Pancreas (tissue), 10 donors: ENCODE measurements at regions not wholly inside any gene's neighbourhood (a gene's known extent, or its start where the extent isn't known, plus 50 kb on each side); places are given as distances from the start of the nearest gene placed in this dataset.

Experiments
- ATAC-seq, 4 donors: fragments of 200-7000 bp; cut with Tn5 transposase; one replicate each; pipeline versions ENCODE4 v1.8.0 to v1.9.1; 2020; ENCODE audit warnings: mild to moderate bottlenecking in 4 of 4, moderate library complexity in 4 of 4
- DNase-seq, 6 donors: peaks; one replicate each; pipeline ENCODE4 v3.0.0-alpha.2; 2020
- FAIRE-seq: peaks from 2 replicates; lab custom pipeline; 2012; peaks lifted over from hg19 to GRCh38; lab: Jason Lieb, UNC
- H3K27ac ChIP-seq, 4 donors: fragments of 200-600 bp; sonication (generic); 1 replicate in 3 of 4; 2 replicates in 1 of 4; pipeline versions ENCODE4 v1.5.0 to v1.8.0; 2020
- H3K27me3 ChIP-seq, 4 donors: fragments of 200-600 bp; one replicate each; pipeline ENCODE4 v1.8.0; 2021
- H3K36me3 ChIP-seq, 3 donors: fragments of 200-600 bp; sonication (generic) in 1 of 3; one replicate each; pipeline versions ENCODE4 v1.5.0 to v1.8.0; 2020 to 2021
- H3K4me1 ChIP-seq, 3 donors: fragments of 200-600 bp; one replicate each; pipeline ENCODE4 v1.8.0; 2021
- H3K4me3 ChIP-seq, 4 donors: fragments of 200-600 bp; sonication (generic) in 2 of 4; one replicate each; pipeline versions ENCODE4 v1.5.0 to v1.8.0; 2020 to 2021
- H3K9me3 ChIP-seq, 4 donors: fragments of 200-600 bp; one replicate each; pipeline ENCODE4 v1.8.0; 2021
- WGBS, 2 donors: extraction: QIAGEN DNeasy Blood & Tissue Kit; methylation state at CpG; one replicate each; pipeline ENCODE4 v1.1.7; 2013; 5-methylcytosine and 5-hydroxymethylcytosine counted together
- intact Hi-C, 3 donors: fragments of 100-400 bp; cut with DNase I; formaldehyde crosslinking; loops; one replicate each; pipeline versions ENCODE4 v1.11.1 to v1.14.2; 2022
- TF ChIP-seq, protein P1 (sequence below), 4 donors: fragments of 200-600 bp; sonication (generic) in 3 of 4; IDR thresholded peaks; one replicate each; pipeline versions ENCODE4 v1.5.0 to v1.8.0; 2021; ENCODE audit warnings: antibody characterized with exemption in 4 of 4
- donor health status: healthy with polysubstance abuse.
- donor health status: DM: no; HTN: no; CAD: no; lungs with moderate emphysema.
- donor health status: DM: no; HTN: no; CAD: no.
- donor health status: control.
- donor health status: control.
- donor health status: Bipolar disorder and iron deficiency.
- donor health status: DM: yes; HTN: yes; CAD: no.
- donor health status: DM: no; HTN: no; CAD: no.
- donor health status: DM: no; HTN: no; CAD: no.
- donor health status: DM: yes; HTN: yes; CAD: no.

DNA sequence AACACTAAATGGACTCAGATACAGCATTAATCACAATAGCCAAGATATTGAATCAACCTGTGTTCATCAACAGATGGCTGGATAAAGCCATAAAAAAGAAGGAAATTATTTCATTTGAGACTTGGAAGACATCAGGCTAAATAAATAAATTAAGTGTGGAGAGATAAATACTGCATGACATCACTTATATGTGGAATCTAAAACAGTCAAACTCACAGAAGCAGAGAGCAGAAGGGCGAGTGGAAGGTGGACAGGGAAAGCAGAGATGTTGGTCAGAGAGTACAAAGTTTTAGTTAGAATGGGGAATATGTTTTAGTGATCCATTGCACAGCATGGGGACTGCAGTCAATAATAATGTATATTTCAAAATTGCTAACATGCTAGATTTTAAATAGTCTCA, 207.2 kb downstream of the VAPA start:
- Histone ChIP-seq H3K4me3 (no peak overlapping the region), H3K9me3 (no peaks in the 10 kb centered on the region), H3K27ac (no peak overlapping the region), H3K4me1 (peaks cover 0 to 5% (median 0%) of the 10 kb centered on the region in 3 donors), H3K36me3 (no peaks in the 10 kb centered on the region), H3K27me3 (no peaks in the 10 kb centered on the region)
- ATAC-seq, result no peak
- TF ChIP-seq, protein P1, sequence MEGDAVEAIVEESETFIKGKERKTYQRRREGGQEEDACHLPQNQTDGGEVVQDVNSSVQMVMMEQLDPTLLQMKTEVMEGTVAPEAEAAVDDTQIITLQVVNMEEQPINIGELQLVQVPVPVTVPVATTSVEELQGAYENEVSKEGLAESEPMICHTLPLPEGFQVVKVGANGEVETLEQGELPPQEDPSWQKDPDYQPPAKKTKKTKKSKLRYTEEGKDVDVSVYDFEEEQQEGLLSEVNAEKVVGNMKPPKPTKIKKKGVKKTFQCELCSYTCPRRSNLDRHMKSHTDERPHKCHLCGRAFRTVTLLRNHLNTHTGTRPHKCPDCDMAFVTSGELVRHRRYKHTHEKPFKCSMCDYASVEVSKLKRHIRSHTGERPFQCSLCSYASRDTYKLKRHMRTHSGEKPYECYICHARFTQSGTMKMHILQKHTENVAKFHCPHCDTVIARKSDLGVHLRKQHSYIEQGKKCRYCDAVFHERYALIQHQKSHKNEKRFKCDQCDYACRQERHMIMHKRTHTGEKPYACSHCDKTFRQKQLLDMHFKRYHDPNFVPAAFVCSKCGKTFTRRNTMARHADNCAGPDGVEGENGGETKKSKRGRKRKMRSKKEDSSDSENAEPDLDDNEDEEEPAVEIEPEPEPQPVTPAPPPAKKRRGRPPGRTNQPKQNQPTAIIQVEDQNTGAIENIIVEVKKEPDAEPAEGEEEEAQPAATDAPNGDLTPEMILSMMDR (IDR thresholded peaks at IDR 0.05), result no peak
- no peak for FAIRE-seq
- intact Hi-C loops, result no loop called here
- DNase-seq, result no peak
- WGBS, 2 donors, result 87 to 88% methylated on average over 1 of the region's 1 CpG

GRCh38 chr18:10121786-10122515, 208.1 kb downstream of the VAPA start:
- ATAC-seq (peak; percentile 63 to 76 (median 72)), DNase-seq (no peak), FAIRE-seq (no peak)
- Histone ChIP-seq H3K4me1 (peaks cover 0 to 5% (median 0%) of the 10 kb centered on the region in 3 donors), H3K27ac (peak overlapping the region in 1 of 4 donors; percentile 35), H3K36me3 (no peaks in the 10 kb centered on the region), H3K9me3 (no peaks in the 10 kb centered on the region), H3K27me3 (no peaks in the 10 kb centered on the region), H3K4me3 (no peak overlapping the region)
- TF ChIP-seq, protein P1 (IDR thresholded peaks at IDR 0.05), result no peak
- WGBS, 2 donors, result 28% methylated on average over 11 of the region's 11 CpGs
- intact Hi-C loops, result no loop called here

DNA sequence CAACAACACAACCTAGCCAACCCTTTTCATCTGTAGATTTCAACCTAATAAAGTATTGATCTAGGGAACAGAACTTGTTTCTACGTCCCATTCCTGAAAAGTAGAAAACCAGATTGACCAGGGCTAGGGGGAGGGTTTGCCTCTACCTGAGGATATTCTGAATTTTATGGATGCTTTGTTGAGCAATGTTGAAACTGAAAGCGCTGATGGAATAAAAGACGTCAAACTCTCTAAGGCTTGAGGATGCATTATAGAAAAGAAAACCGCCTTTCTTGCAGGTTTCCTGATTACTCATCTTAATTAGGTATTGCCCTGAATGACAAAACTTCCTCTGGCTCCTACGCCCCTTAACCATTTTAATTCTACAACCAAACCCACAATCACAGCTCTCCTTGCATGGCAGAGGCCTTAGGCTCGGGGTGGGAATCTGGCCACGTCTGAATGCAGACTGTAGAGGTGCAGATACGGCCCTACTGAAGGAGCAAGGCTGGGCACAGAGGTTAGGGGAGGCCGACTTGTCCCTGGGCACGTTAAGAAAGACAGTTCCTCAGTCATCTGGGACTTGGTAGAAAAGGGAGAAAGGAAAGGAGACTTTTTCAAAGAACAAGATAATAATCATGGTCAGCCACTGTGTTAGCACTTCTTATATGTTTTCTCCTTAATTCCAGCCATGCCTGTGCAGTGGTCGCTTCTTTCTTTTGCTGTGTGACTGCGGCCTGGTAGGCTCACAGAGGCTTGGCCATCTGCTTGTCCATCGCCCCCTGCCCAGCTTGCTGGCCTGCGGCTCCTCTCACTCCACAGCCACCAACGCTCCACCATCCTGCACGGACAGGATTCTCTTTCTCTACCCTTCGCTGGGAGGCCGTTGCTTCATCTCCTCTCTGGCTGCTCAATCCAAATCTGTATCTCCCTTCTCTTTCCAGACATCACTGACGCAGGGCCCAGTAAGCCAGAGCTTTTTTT, 209.5 kb downstream of the VAPA start:
- Histone ChIP-seq H3K4me1 (peaks cover 0 to 5% (median 0%) of the 10 kb centered on the region in 3 donors), H3K9me3 (no peaks in the 10 kb centered on the region), H3K27ac (peak overlapping the region in 2 of 4 donors; percentile 27 to 35), H3K4me3 (no peak overlapping the region), H3K27me3 (no peaks in the 10 kb centered on the region), H3K36me3 (no peaks in the 10 kb centered on the region)
- FAIRE-seq (no peak), DNase-seq (no peak), ATAC-seq (peak; percentile 22 to 65 (median 38))
- intact Hi-C loops, result no loop called here
- WGBS, 2 donors, result 89 to 90% methylated on average over 19 of the region's 19 CpGs
- TF ChIP-seq, protein P1 (IDR thresholded peaks at IDR 0.05), result no peak

DNA sequence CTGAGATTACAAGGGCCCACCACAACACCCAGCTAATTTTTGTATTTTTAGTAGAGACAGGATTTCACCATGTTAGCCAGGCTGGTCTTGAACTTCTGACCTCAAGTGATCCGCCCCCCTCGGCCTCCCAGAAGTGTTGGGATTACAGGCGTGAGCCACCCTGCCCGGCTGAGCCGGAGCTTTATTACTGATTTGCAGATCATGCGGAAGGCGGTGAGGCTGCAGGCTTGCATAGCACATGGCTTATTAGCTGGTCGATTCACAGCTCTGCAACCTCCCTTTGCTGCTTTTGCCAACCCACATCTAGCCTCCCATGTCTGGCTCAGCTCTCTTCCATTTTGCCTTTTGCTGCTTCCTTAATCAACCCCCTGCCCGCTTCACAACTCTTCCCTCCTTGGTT, 210.3 kb downstream of the VAPA start:
- TF ChIP-seq, protein P1 (IDR thresholded peaks at IDR 0.05), result no peak
- H3K4me3 ChIP-seq, result no peak overlapping the region
- no peak for ATAC-seq
- peaks cover 0 to 5% (median 0%) of the 10 kb centered on the region in 3 donors for H3K4me1 ChIP-seq
- FAIRE-seq, result no peak
- WGBS, 2 donors, result 95 to 98% methylated on average over 9 of the region's 9 CpGs
- intact Hi-C loops, result no loop called here
- H3K36me3 ChIP-seq, result no peaks in the 10 kb centered on the region
- no peaks in the 10 kb centered on the region for H3K27me3 ChIP-seq
- no peak overlapping the region for H3K27ac ChIP-seq
- no peaks in the 10 kb centered on the region for H3K9me3 ChIP-seq
- DNase-seq, result no peak
